ENCODE measurements at regions not wholly inside any gene's neighbourhood (a gene's known extent, or its start where the extent isn't known, plus 50 kb on each side); places are given as distances from the start of the nearest gene placed in this dataset.

DNA sequence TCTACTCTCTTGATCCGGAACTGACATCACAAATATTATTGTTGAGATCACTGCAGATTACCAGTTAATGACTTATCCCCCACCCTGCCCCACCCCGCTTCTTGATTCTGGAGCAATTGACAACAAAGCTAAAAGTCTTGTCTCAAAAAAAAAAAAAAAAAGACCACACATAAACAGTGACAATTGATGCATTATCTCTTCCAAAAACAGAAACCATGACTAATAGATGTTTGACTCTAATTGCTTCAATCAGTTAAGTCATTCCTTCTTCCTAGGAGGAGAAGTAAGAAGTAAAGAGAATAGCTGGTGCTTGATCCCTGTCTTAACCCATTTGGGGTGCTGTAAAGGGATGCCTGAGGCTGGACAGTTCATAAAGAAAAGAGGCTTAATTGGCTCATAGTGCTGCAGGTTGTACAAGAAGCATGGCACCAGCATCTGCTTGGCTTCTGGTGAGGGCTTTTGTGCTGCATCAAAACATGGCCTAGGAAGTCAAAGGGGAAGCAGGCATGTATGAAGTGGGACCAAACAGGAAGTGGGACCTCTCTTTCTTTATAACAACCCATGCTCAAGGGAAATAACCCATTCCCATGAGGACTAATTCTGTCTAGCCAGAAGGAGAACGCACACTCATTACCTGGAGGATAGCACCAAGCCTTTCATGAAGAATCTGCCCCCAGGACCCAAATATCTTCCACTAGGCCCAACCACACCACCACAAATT is 158.7 kb downstream of the TMEM167A start:
- Histone ChIP-seq H3K4me3 (ENCODE audit: low read depth in 1 of 3, low read length in 3 of 3) (no peak overlapping the region), H3K27me3 (ENCODE audit: control insufficient read depth in 4 of 4, insufficient read depth in 4 of 4, low read length in 3 of 4) (peaks cover 0 to 3% (median 0%) of the 10 kb centered on the region in 4 donors), H3K27ac (ENCODE audit: low read depth in 1 of 2, low read length in 2 of 2) (no peak overlapping the region), H3K9ac (ENCODE audit: low read depth in 1 of 2, low read length in 2 of 2) (no peak overlapping the region), H3K9me3 (ENCODE audit: control insufficient read depth in 4 of 4, low read length in 3 of 4) (peaks cover 0 to 13% (median 2%) of the 10 kb centered on the region in 4 donors), H3K36me3 (ENCODE audit: control insufficient read depth in 4 of 4, insufficient read depth in 3 of 4, low read depth in 1 of 4, low read length in 3 of 4) (no peaks in the 10 kb centered on the region), H3K4me1 (ENCODE audit: control insufficient read depth in 4 of 4, insufficient read depth in 4 of 4, low read length in 3 of 4) (no peaks in the 10 kb centered on the region)
- DNase-seq (ENCODE audit: low spot score), result no peak
- TF ChIP-seq EGR1 (IDR thresholded peaks at IDR 0.05; ENCODE audit: low read depth in 2 of 2) (no peak), JUND (IDR thresholded peaks at IDR 0.05) (no peak), NR2F2 (IDR thresholded peaks at IDR 0.05) (no peak), TAF1 (conservative IDR thresholded peaks at IDR 0.05) (no peak), YY1 (IDR thresholded peaks at IDR 0.05) (no peak)
- 86% methylated on average over 3 of the region's 3 CpGs for WGBS

DNA sequence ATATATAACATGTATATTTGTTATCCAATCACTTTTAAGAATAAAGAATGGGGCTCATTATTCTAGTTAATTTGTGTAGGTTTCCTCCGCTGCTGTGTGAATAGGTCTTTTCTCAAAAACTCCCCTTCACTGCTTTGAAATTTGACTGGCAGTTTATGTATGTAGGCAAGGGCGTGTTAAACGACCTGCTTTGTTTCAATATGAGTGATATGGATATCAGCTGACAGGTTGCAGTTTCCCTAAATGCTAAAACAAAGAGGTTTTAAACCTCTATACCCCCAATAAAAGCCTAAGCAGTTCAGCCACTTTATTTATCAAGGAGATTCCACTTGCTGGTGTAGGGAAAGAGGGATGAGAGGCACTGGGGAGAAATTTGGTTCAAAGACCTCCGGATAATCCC is 159.6 kb downstream of the TMEM167A start:
- peaks cover 0 to 13% (median 2%) of the 10 kb centered on the region in 4 donors for H3K9me3 ChIP-seq (ENCODE audit: control insufficient read depth in 4 of 4, low read length in 3 of 4)
- no peak overlapping the region for H3K27ac ChIP-seq (ENCODE audit: low read depth in 1 of 2, low read length in 2 of 2)
- H3K36me3 ChIP-seq (ENCODE audit: control insufficient read depth in 4 of 4, insufficient read depth in 3 of 4, low read depth in 1 of 4, low read length in 3 of 4), result no peaks in the 10 kb centered on the region
- H3K4me1 ChIP-seq (ENCODE audit: control insufficient read depth in 4 of 4, insufficient read depth in 4 of 4, low read length in 3 of 4), result no peaks in the 10 kb centered on the region
- DNase-seq (ENCODE audit: low spot score), result no peak
- H3K27me3 ChIP-seq (ENCODE audit: control insufficient read depth in 4 of 4, insufficient read depth in 4 of 4, low read length in 3 of 4), result peaks cover 0 to 3% (median 0%) of the 10 kb centered on the region in 4 donors
- no peak overlapping the region for H3K4me3 ChIP-seq (ENCODE audit: low read depth in 1 of 3, low read length in 3 of 3)
- TF ChIP-seq HNF4A (conservative IDR thresholded peaks at IDR 0.05) (no peak), SP1 (IDR thresholded peaks at IDR 0.05) (no peak), YY1 (IDR thresholded peaks at IDR 0.05) (no peak), FOXA2 (IDR thresholded peaks at IDR 0.05) (no peak), RXRA (IDR thresholded peaks at IDR 0.05) (no peak), HNF4G (IDR thresholded peaks at IDR 0.05) (no peak), FOXA1 (IDR thresholded peaks at IDR 0.05) (no peak), JUND (IDR thresholded peaks at IDR 0.05) (no peak), EGR1 (IDR thresholded peaks at IDR 0.05; ENCODE audit: low read depth in 2 of 2) (no peak), TAF1 (conservative IDR thresholded peaks at IDR 0.05) (no peak), RAD21 (IDR thresholded peaks at IDR 0.05) (no peak), GABPA (IDR thresholded peaks at IDR 0.05 in 1 of 2, conservative IDR thresholded peaks at IDR 0.05 in 1 of 2) (no peak), NR2F2 (IDR thresholded peaks at IDR 0.05) (no peak)
- TF ChIP-seq, protein P1, sequence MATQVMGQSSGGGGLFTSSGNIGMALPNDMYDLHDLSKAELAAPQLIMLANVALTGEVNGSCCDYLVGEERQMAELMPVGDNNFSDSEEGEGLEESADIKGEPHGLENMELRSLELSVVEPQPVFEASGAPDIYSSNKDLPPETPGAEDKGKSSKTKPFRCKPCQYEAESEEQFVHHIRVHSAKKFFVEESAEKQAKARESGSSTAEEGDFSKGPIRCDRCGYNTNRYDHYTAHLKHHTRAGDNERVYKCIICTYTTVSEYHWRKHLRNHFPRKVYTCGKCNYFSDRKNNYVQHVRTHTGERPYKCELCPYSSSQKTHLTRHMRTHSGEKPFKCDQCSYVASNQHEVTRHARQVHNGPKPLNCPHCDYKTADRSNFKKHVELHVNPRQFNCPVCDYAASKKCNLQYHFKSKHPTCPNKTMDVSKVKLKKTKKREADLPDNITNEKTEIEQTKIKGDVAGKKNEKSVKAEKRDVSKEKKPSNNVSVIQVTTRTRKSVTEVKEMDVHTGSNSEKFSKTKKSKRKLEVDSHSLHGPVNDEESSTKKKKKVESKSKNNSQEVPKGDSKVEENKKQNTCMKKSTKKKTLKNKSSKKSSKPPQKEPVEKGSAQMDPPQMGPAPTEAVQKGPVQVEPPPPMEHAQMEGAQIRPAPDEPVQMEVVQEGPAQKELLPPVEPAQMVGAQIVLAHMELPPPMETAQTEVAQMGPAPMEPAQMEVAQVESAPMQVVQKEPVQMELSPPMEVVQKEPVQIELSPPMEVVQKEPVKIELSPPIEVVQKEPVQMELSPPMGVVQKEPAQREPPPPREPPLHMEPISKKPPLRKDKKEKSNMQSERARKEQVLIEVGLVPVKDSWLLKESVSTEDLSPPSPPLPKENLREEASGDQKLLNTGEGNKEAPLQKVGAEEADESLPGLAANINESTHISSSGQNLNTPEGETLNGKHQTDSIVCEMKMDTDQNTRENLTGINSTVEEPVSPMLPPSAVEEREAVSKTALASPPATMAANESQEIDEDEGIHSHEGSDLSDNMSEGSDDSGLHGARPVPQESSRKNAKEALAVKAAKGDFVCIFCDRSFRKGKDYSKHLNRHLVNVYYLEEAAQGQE (IDR thresholded peaks at IDR 0.05), result no peak
- TF ChIP-seq, protein P2, sequence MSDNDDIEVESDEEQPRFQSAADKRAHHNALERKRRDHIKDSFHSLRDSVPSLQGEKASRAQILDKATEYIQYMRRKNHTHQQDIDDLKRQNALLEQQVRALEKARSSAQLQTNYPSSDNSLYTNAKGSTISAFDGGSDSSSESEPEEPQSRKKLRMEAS (IDR thresholded peaks at IDR 0.05), result no peak
- no peak overlapping the region for H3K9ac ChIP-seq (ENCODE audit: low read depth in 1 of 2, low read length in 2 of 2)
- WGBS, result 81% methylated on average over 4 of the region's 4 CpGs

DNA sequence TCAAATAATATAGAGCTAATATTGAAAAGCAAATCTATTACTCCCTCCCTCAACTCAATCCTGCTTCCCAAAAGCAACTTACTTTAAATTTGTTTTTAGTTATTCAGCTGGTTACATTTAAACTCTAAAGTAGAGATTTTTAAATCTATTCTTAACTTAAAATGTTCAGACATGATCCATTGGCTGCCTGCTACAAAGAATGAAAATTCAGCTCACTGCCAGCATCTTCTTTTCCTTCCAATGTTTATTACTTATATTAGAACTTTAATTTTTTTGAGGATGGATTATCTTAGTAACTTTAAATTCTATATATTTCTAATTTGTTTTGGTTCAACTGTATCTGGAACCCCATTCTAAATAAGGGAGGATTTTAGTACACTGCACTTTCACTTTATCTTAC is 163.2 kb downstream of the TMEM167A start:
- H3K4me1 ChIP-seq (ENCODE audit: control insufficient read depth in 4 of 4, insufficient read depth in 4 of 4, low read length in 3 of 4), result no peaks in the 10 kb centered on the region
- TF ChIP-seq RAD21 (IDR thresholded peaks at IDR 0.05) (no peak), HNF4A (conservative IDR thresholded peaks at IDR 0.05) (no peak), TAF1 (conservative IDR thresholded peaks at IDR 0.05) (no peak), RXRA (IDR thresholded peaks at IDR 0.05) (no peak), JUND (IDR thresholded peaks at IDR 0.05) (no peak), NR2F2 (IDR thresholded peaks at IDR 0.05) (no peak)
- TF ChIP-seq, protein P3, sequence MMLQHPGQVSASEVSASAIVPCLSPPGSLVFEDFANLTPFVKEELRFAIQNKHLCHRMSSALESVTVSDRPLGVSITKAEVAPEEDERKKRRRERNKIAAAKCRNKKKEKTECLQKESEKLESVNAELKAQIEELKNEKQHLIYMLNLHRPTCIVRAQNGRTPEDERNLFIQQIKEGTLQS (IDR thresholded peaks at IDR 0.05), result no peak
- TF ChIP-seq, protein P4, sequence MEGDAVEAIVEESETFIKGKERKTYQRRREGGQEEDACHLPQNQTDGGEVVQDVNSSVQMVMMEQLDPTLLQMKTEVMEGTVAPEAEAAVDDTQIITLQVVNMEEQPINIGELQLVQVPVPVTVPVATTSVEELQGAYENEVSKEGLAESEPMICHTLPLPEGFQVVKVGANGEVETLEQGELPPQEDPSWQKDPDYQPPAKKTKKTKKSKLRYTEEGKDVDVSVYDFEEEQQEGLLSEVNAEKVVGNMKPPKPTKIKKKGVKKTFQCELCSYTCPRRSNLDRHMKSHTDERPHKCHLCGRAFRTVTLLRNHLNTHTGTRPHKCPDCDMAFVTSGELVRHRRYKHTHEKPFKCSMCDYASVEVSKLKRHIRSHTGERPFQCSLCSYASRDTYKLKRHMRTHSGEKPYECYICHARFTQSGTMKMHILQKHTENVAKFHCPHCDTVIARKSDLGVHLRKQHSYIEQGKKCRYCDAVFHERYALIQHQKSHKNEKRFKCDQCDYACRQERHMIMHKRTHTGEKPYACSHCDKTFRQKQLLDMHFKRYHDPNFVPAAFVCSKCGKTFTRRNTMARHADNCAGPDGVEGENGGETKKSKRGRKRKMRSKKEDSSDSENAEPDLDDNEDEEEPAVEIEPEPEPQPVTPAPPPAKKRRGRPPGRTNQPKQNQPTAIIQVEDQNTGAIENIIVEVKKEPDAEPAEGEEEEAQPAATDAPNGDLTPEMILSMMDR (IDR thresholded peaks at IDR 0.05; ENCODE audit: low read depth, low read length, missing input control), result no peak
- no peak overlapping the region for H3K9ac ChIP-seq (ENCODE audit: low read depth in 1 of 2, low read length in 2 of 2)
- no peak overlapping the region for H3K27ac ChIP-seq (ENCODE audit: low read depth in 1 of 2, low read length in 2 of 2)
- no peak overlapping the region for H3K4me3 ChIP-seq (ENCODE audit: low read depth in 1 of 3, low read length in 3 of 3)
- H3K9me3 ChIP-seq (ENCODE audit: control insufficient read depth in 4 of 4, low read length in 3 of 4), result peaks cover 0 to 13% (median 2%) of the 10 kb centered on the region in 4 donors
- no peaks in the 10 kb centered on the region for H3K36me3 ChIP-seq (ENCODE audit: control insufficient read depth in 4 of 4, insufficient read depth in 3 of 4, low read depth in 1 of 4, low read length in 3 of 4)
- H3K27me3 ChIP-seq (ENCODE audit: control insufficient read depth in 4 of 4, insufficient read depth in 4 of 4, low read length in 3 of 4), result peaks cover 0 to 4% (median 0%) of the 10 kb centered on the region in 4 donors
- no peak for DNase-seq (ENCODE audit: low spot score)
